ENCODE measurements at regions not wholly inside any gene's neighbourhood (a gene's known extent, or its start where the extent isn't known, plus 50 kb on each side); places are given as distances from the start of the nearest gene placed in this dataset.

DNA sequence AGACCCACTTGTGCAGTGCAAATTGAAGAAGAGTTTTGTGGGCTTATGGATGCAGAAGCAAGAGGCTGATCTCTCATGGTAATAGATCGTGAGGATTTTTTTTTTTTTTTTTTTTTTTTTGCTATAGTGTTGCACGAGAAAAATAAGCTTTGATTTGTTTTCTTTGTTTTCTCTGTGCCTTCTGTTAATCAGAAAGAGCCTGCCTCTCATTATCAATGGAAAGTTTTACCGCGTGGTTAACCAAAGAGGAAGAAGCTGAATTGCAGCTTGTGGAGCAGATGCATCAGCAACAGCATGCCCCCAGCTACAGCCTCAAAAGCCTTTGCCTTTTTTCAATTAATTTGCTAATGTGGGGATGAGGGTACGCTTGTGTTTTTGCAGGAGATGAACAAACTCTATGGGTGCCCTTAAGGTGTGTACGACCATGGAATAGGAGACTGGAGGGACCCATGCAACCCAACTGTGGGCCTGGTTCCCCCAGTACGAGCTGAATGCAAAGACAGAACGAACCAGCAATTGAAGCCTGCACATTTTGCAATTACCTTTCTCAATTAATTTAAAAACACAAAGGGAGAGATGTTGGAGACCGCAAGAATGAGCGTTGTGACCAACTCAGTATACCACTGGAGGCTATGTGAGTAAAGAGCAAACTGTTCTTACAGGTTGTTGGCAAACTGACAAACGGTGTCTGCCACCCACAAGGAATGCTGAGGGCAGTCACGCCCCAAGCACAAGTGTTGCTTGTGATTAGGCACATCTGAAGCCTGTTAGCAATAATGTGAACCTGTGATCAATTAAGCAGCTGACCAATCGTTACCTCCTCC, 58.6 kb upstream of the SPRY2 start:
- Histone ChIP-seq H3K79me2 (ENCODE audit: insufficient read depth, low read depth) (no peaks in the 10 kb centered on the region), H3K36me3 (ENCODE audit: insufficient read depth) (no peaks in the 10 kb centered on the region), H3K27ac (no peak overlapping the region), H3K4me1 (ENCODE audit: low read depth, poor library complexity, severe bottlenecking) (no peaks in the 10 kb centered on the region), H3K27me3 (ENCODE audit: insufficient read depth, low read depth) (no peaks in the 10 kb centered on the region), H3K4me3 (IDR thresholded peaks at IDR 0.05; ENCODE audit: insufficient read depth, low read depth, low read length) (no peak overlapping the region), H3K9ac (no peak overlapping the region), H2AFZ (ENCODE audit: low read depth) (no peak overlapping the region), H3K4me2 (no peak overlapping the region), H4K20me1 (ENCODE audit: insufficient read depth) (no peaks in the 10 kb centered on the region)
- TF ChIP-seq, protein P1, sequence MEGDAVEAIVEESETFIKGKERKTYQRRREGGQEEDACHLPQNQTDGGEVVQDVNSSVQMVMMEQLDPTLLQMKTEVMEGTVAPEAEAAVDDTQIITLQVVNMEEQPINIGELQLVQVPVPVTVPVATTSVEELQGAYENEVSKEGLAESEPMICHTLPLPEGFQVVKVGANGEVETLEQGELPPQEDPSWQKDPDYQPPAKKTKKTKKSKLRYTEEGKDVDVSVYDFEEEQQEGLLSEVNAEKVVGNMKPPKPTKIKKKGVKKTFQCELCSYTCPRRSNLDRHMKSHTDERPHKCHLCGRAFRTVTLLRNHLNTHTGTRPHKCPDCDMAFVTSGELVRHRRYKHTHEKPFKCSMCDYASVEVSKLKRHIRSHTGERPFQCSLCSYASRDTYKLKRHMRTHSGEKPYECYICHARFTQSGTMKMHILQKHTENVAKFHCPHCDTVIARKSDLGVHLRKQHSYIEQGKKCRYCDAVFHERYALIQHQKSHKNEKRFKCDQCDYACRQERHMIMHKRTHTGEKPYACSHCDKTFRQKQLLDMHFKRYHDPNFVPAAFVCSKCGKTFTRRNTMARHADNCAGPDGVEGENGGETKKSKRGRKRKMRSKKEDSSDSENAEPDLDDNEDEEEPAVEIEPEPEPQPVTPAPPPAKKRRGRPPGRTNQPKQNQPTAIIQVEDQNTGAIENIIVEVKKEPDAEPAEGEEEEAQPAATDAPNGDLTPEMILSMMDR (conservative IDR thresholded peaks at IDR 0.05; ENCODE audit: low read depth, low read length) = no peak

Measured in KMS-11 (cell line).